Natural killer cell (primary cell): ENCODE measurements at regions not wholly inside any gene's neighbourhood (a gene's known extent, or its start where the extent isn't known, plus 50 kb on each side); places are given as distances from the start of the nearest gene placed in this dataset.

Source experiments
- ATAC-seq, 3 donors: fragments of 150-1000 bp in 2 of 3; fragments of 200-7000 bp in 1 of 3; cut with Tn5 transposase; 1 replicate in 1 of 3; 2 replicates in 2 of 3; pipeline ENCODE4 v1.10.0; 2021; ENCODE audit warnings: mild to moderate bottlenecking in 2 of 3, moderate library complexity in 2 of 3
- DNase-seq, 2 donors: peaks; one replicate each; pipeline versions ENCODE4 v3.0.0 to v3.0.0-alpha.2; 2013 to 2021; ENCODE audit warnings: mixed read lengths in 1 of 2
- H3K27ac ChIP-seq: one replicate; pipeline ENCODE4 v1.5.1; 2013; ENCODE audit warnings: mild to moderate bottlenecking, low read length
- H3K27me3 ChIP-seq: one replicate; pipeline ENCODE4 v1.6.1; 2013; ENCODE audit warnings: low read length; ENCODE audit not compliant: control insufficient read depth, insufficient read depth
- H3K36me3 ChIP-seq: one replicate; pipeline ENCODE4 v1.6.1; 2013; ENCODE audit warnings: low read length; ENCODE audit not compliant: control insufficient read depth, insufficient read depth
- H3K4me1 ChIP-seq: one replicate; pipeline ENCODE4 v1.6.1; 2013; ENCODE audit warnings: low read length; ENCODE audit not compliant: control insufficient read depth, insufficient read depth
- H3K4me3 ChIP-seq: one replicate; pipeline ENCODE4 v1.5.1; 2013; ENCODE audit warnings: low read length
- H3K9me3 ChIP-seq: one replicate; pipeline ENCODE4 v1.6.1; 2013; ENCODE audit warnings: low read length; ENCODE audit not compliant: control insufficient read depth, insufficient read depth
- H3K27ac Mint-ChIP-seq, 2 donors: one replicate each; pipeline ENCODE4 v1.8.0; 2022; ENCODE audit warnings: mild to moderate bottlenecking in 2 of 2, mixed read lengths in 2 of 2, moderate library complexity in 1 of 2
- H3K27me3 Mint-ChIP-seq, 2 donors: one replicate each; pipeline ENCODE4 v1.8.0; 2022; ENCODE audit warnings: low read depth in 2 of 2, mixed read lengths in 2 of 2
- H3K36me3 Mint-ChIP-seq: one replicate; pipeline ENCODE4 v1.8.0; 2022; ENCODE audit warnings: mixed read lengths
- H3K4me1 Mint-ChIP-seq, 2 donors: one replicate each; pipeline ENCODE4 v1.8.0; 2022; ENCODE audit warnings: mixed read lengths in 2 of 2
- H3K4me3 Mint-ChIP-seq: one replicate; pipeline ENCODE4 v1.8.0; 2022; ENCODE audit warnings: mild to moderate bottlenecking, moderate library complexity, mixed read lengths
- H3K9me3 Mint-ChIP-seq, 2 donors: one replicate each; pipeline ENCODE4 v1.8.0; 2022; ENCODE audit warnings: mixed read lengths in 2 of 2
- WGBS: methylation state at CpG from one replicate; pipeline ENCODE4 v1.1.7; 2013; ENCODE audit warnings: missing lambda C conversion rate; ENCODE audit not compliant: insufficient coverage; 5-methylcytosine and 5-hydroxymethylcytosine counted together
- intact Hi-C: fragments of 100-400 bp; cut with micrococcal nuclease; formaldehyde crosslinking; loops from one replicate; pipeline ENCODE4 v1.14.2; 2022
- TF ChIP-seq, protein P1 (sequence below): fragments of 200-600 bp; IDR thresholded peaks from one replicate; pipeline ENCODE4 v1.8.0; 2022; ENCODE audit warnings: antibody characterized with exemption

DNA sequence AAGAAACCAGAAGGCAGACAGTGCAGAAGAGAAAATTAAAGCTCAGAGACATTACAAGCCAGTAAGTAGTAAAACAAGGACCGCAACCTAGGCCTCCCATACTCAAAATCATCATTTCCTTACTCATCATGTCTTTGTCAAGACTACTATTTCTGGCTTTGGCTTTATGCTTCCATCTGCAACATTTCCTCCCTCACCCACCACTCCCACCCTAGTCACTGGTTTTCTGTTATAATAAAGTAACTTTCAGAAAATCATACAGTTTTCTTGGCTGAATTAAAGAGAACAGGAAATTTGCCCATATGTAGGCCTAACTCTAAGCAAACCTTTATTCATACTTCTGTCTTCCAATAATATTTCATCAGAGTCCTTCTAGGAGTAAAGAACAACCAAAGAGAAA, 247.6 kb upstream of the RORA start:
- no peaks in the 10 kb centered on the region for H3K27me3 ChIP-seq
- intact Hi-C loops, result no loop called here
- Mint-ChIP-seq H3K27ac (no peak overlapping the region), H3K4me1 (no peaks in the 10 kb centered on the region), H3K4me3 (no peak overlapping the region), H3K36me3 (no peaks in the 10 kb centered on the region), H3K27me3 (peaks cover 11 to 33% of the 10 kb centered on the region in 2 donors), H3K9me3 (no peaks in the 10 kb centered on the region)
- WGBS, result 25% methylated on average over 1 of the region's 1 CpG
- TF ChIP-seq, protein P1, sequence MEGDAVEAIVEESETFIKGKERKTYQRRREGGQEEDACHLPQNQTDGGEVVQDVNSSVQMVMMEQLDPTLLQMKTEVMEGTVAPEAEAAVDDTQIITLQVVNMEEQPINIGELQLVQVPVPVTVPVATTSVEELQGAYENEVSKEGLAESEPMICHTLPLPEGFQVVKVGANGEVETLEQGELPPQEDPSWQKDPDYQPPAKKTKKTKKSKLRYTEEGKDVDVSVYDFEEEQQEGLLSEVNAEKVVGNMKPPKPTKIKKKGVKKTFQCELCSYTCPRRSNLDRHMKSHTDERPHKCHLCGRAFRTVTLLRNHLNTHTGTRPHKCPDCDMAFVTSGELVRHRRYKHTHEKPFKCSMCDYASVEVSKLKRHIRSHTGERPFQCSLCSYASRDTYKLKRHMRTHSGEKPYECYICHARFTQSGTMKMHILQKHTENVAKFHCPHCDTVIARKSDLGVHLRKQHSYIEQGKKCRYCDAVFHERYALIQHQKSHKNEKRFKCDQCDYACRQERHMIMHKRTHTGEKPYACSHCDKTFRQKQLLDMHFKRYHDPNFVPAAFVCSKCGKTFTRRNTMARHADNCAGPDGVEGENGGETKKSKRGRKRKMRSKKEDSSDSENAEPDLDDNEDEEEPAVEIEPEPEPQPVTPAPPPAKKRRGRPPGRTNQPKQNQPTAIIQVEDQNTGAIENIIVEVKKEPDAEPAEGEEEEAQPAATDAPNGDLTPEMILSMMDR, result no peak
- no peak for DNase-seq
- H3K27ac ChIP-seq, result no peak overlapping the region
- H3K4me3 ChIP-seq, result no peak overlapping the region
- no peak for ATAC-seq
- no peaks in the 10 kb centered on the region for H3K36me3 ChIP-seq
- H3K4me1 ChIP-seq, result no peaks in the 10 kb centered on the region
- H3K9me3 ChIP-seq, result no peaks in the 10 kb centered on the region

DNA sequence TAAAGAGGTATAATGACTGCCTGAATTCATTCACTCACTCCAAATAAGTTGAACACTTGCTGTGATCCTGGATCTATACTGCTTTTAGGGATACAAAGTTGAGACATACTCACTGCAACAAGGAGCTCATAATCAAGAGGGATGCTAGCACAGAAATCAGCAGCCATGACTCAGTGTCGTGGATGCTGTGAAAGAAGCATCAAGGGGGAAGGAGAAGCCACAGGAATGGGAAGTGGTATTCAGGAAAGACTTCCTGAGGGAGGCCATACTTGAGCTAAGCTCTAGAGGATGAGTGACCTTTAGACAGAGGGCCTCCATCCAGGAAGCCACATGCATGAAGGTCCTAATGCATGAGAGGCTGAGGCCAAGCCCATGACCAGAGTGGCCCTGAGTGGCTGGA, 245.7 kb upstream of the RORA start:
- no peaks in the 10 kb centered on the region for H3K4me1 ChIP-seq
- Mint-ChIP-seq H3K9me3 (no peaks in the 10 kb centered on the region), H3K4me3 (no peak overlapping the region), H3K36me3 (no peaks in the 10 kb centered on the region), H3K27ac (no peak overlapping the region), H3K4me1 (no peaks in the 10 kb centered on the region), H3K27me3 (peaks cover 11 to 25% of the 10 kb centered on the region in 2 donors)
- intact Hi-C loops, result no loop called here
- no peaks in the 10 kb centered on the region for H3K36me3 ChIP-seq
- TF ChIP-seq, protein P1, result no peak
- H3K27ac ChIP-seq, result no peak overlapping the region
- WGBS, result 42% methylated on average over 1 of the region's 1 CpG
- ATAC-seq, result no peak
- no peaks in the 10 kb centered on the region for H3K27me3 ChIP-seq
- DNase-seq, result no peak
- H3K9me3 ChIP-seq, result no peaks in the 10 kb centered on the region
- no peak overlapping the region for H3K4me3 ChIP-seq

DNA sequence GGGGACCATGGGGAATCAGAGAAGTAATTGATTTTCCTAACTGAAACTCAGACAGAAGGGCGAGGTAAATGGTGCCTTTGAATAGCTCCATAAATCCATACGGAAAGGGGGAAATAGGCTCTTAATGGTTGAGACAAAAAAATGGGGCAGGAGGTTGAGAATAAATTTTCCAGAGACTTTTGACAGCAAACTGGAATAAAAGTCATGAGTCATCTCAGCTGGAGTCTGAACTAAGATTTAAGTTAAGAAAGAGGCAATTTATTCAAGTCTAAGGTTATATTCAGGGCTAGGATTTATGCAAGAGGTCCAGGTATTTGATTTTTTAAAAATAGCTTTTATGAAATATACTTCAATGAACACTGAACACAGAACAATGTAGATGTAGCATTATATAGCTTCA, 238.7 kb upstream of the RORA start:
- ATAC-seq (no peak), DNase-seq (no peak)
- Histone ChIP-seq H3K27ac (no peak overlapping the region), H3K9me3 (no peaks in the 10 kb centered on the region), H3K4me3 (no peak overlapping the region), H3K27me3 (no peaks in the 10 kb centered on the region), H3K4me1 (no peaks in the 10 kb centered on the region), H3K36me3 (no peaks in the 10 kb centered on the region)
- Mint-ChIP-seq H3K4me1 (no peaks in the 10 kb centered on the region), H3K4me3 (no peak overlapping the region), H3K9me3 (no peaks in the 10 kb centered on the region), H3K27ac (no peak overlapping the region), H3K36me3 (no peaks in the 10 kb centered on the region), H3K27me3 (peaks cover 12 to 20% of the 10 kb centered on the region in 2 donors)
- intact Hi-C loops, result no loop called here
- TF ChIP-seq, protein P1, result no peak
- 22% methylated on average over 2 of the region's 2 CpGs for WGBS
